ENCODE measurements at regions not wholly inside any gene's neighbourhood (a gene's known extent, or its start where the extent isn't known, plus 50 kb on each side); places are given as distances from the start of the nearest gene placed in this dataset.

GRCh38 chr17:63317166-63317840 is 128.8 kb downstream of the CYB561 start:
- TF ChIP-seq SP1 (IDR thresholded peaks at IDR 0.05) (no peak), LEF1 (IDR thresholded peaks at IDR 0.05; ENCODE audit: borderline replicate concordance) (no peak), ELF4 (IDR thresholded peaks at IDR 0.05) (no peak), PKNOX1 (IDR thresholded peaks at IDR 0.05) (no peak), FOXM1 (IDR thresholded peaks at IDR 0.05; ENCODE audit: borderline replicate concordance) (no peak), L3MBTL2 (conservative IDR thresholded peaks at IDR 0.05) (no peak), CTBP1 (IDR thresholded peaks at IDR 0.05; ENCODE audit: borderline replicate concordance) (no peak), SUZ12 (IDR thresholded peaks at IDR 0.05) (no peak), FOXK2 (IDR thresholded peaks at IDR 0.05) (no peak), ZNF384 (IDR thresholded peaks at IDR 0.05) (no peak), NFRKB (IDR thresholded peaks at IDR 0.05) (no peak), ARNT (IDR thresholded peaks at IDR 0.05) (no peak), BHLHE40 (IDR thresholded peaks at IDR 0.05; ENCODE audit: borderline replicate concordance) (no peak), HDGF (IDR thresholded peaks at IDR 0.05; ENCODE audit: borderline replicate concordance) (no peak), FOXA1 (IDR thresholded peaks at IDR 0.05) (no peak), TARDBP (IDR thresholded peaks at IDR 0.05) (no peak)
- POLR2A ChIA-PET, result no interaction called here
- CTCF ChIA-PET, result no interaction called here
- no peak for DNase-seq (ENCODE audit: extremely low spot score)

- ChIA-PET POLR2A (no interaction called here), CTCF (no interaction called here)
- TF ChIP-seq TARDBP (IDR thresholded peaks at IDR 0.05) (no peak), BHLHE40 (IDR thresholded peaks at IDR 0.05; ENCODE audit: borderline replicate concordance) (no peak), FOXA1 (IDR thresholded peaks at IDR 0.05) (no peak), SP1 (IDR thresholded peaks at IDR 0.05) (no peak), L3MBTL2 (conservative IDR thresholded peaks at IDR 0.05) (no peak), ARNT (IDR thresholded peaks at IDR 0.05) (no peak), FOXM1 (IDR thresholded peaks at IDR 0.05; ENCODE audit: borderline replicate concordance) (no peak), CTBP1 (IDR thresholded peaks at IDR 0.05; ENCODE audit: borderline replicate concordance) (no peak), ZNF384 (IDR thresholded peaks at IDR 0.05) (no peak), SUZ12 (IDR thresholded peaks at IDR 0.05) (no peak), LEF1 (IDR thresholded peaks at IDR 0.05; ENCODE audit: borderline replicate concordance) (no peak), HDGF (IDR thresholded peaks at IDR 0.05; ENCODE audit: borderline replicate concordance) (no peak), ELF4 (IDR thresholded peaks at IDR 0.05) (no peak), FOXK2 (IDR thresholded peaks at IDR 0.05) (no peak)
- DNase-seq (ENCODE audit: extremely low spot score), result no peak
Measured at GRCh38 chr17:63325808-63326207, 120.3 kb downstream of the CYB561 start.

- CTCF ChIA-PET, result no interaction called here
- no peak for TF ChIP-seq BHLHE40 (IDR thresholded peaks at IDR 0.05; ENCODE audit: borderline replicate concordance)
- TF ChIP-seq ARNT (IDR thresholded peaks at IDR 0.05), result no peak
- TF ChIP-seq PKNOX1 (IDR thresholded peaks at IDR 0.05), result no peak
- no peak for TF ChIP-seq ELF4 (IDR thresholded peaks at IDR 0.05)
- TF ChIP-seq ZNF384 (IDR thresholded peaks at IDR 0.05), result no peak
- no peak for TF ChIP-seq NFRKB (IDR thresholded peaks at IDR 0.05)
- TF ChIP-seq L3MBTL2 (conservative IDR thresholded peaks at IDR 0.05), result no peak
- no peak for TF ChIP-seq HDGF (IDR thresholded peaks at IDR 0.05; ENCODE audit: borderline replicate concordance)
- no peak for TF ChIP-seq FOXM1 (IDR thresholded peaks at IDR 0.05; ENCODE audit: borderline replicate concordance)
- no peak for TF ChIP-seq FOXK2 (IDR thresholded peaks at IDR 0.05)
- no peak for TF ChIP-seq LEF1 (IDR thresholded peaks at IDR 0.05; ENCODE audit: borderline replicate concordance)
- TF ChIP-seq FOXA1 (IDR thresholded peaks at IDR 0.05), result no peak
- TF ChIP-seq CTBP1 (IDR thresholded peaks at IDR 0.05; ENCODE audit: borderline replicate concordance), result no peak
- no peak for TF ChIP-seq TARDBP (IDR thresholded peaks at IDR 0.05)
- POLR2A ChIA-PET, result no interaction called here
- no peak for DNase-seq (ENCODE audit: extremely low spot score)
Measured at GRCh38 chr17:63329876-63330275, 116.2 kb downstream of the CYB561 start.

- POLR2A ChIA-PET, result no interaction called here
- TF ChIP-seq SUZ12 (IDR thresholded peaks at IDR 0.05) (no peak), PKNOX1 (IDR thresholded peaks at IDR 0.05) (no peak), ZNF384 (IDR thresholded peaks at IDR 0.05) (no peak), NFRKB (IDR thresholded peaks at IDR 0.05) (no peak), ARNT (IDR thresholded peaks at IDR 0.05) (no peak), SP1 (IDR thresholded peaks at IDR 0.05) (no peak), L3MBTL2 (conservative IDR thresholded peaks at IDR 0.05) (no peak), LEF1 (IDR thresholded peaks at IDR 0.05; ENCODE audit: borderline replicate concordance) (no peak), FOXA1 (IDR thresholded peaks at IDR 0.05) (no peak), BHLHE40 (IDR thresholded peaks at IDR 0.05; ENCODE audit: borderline replicate concordance) (no peak), CTBP1 (IDR thresholded peaks at IDR 0.05; ENCODE audit: borderline replicate concordance) (no peak)
- CTCF ChIA-PET, result no interaction called here
- DNase-seq (ENCODE audit: extremely low spot score), result no peak
Measured at GRCh38 chr17:63331301-63332061, 114.6 kb downstream of the CYB561 start.

- no peak for DNase-seq (ENCODE audit: extremely low spot score)
- ChIA-PET CTCF (no interaction called here), POLR2A (no interaction called here)
- no peak for TF ChIP-seq ARNT (IDR thresholded peaks at IDR 0.05)
- no peak for TF ChIP-seq BHLHE40 (IDR thresholded peaks at IDR 0.05; ENCODE audit: borderline replicate concordance)
- no peak for TF ChIP-seq SP1 (IDR thresholded peaks at IDR 0.05)
- TF ChIP-seq ELF4 (IDR thresholded peaks at IDR 0.05), result no peak
- no peak for TF ChIP-seq FOXA1 (IDR thresholded peaks at IDR 0.05)
- no peak for TF ChIP-seq FOXK2 (IDR thresholded peaks at IDR 0.05)
Measured at GRCh38 chr17:63332286-63332685, 113.8 kb downstream of the CYB561 start.

Measured in HEK293T (cell line).